Calu3 (cell line): ENCODE measurements at regions not wholly inside any gene's neighbourhood (a gene's known extent, or its start where the extent isn't known, plus 50 kb on each side); places are given as distances from the start of the nearest gene placed in this dataset.

ENCODE experiments used
- BruUV-seq: library from RNA; stranded (reverse); fragments of 400-500 nt; replicated peaks from 2 replicates; lab custom pipeline; 2021; lab: Mats Ljungman, UMichigan
- CTCF ChIA-PET: fragments of 300-600 bp; sonication (Branson Sonifier 250); formaldehyde crosslinking; loops from one replicate; lab custom pipeline; 2022; ENCODE audit warnings: antibody characterized with exemption; lab: Charles Lee
- DNase-seq: peaks from one replicate; pipeline ENCODE4 v3.0.0; 2022
- H3K27ac Mint-ChIP-seq: one replicate; pipeline ENCODE4 v1.8.0; 2022; ENCODE audit warnings: mixed read lengths; ENCODE audit not compliant: unreplicated experiment
- H3K27me3 Mint-ChIP-seq: one replicate; pipeline ENCODE4 v1.8.0; 2022; ENCODE audit warnings: mixed read lengths; ENCODE audit not compliant: unreplicated experiment
- H3K36me3 Mint-ChIP-seq: one replicate; pipeline ENCODE4 v1.8.0; 2022; ENCODE audit warnings: mild to moderate bottlenecking, moderate library complexity, mixed read lengths; ENCODE audit not compliant: insufficient read depth, unreplicated experiment
- H3K4me1 Mint-ChIP-seq: one replicate; pipeline ENCODE4 v1.8.0; 2022; ENCODE audit warnings: mild to moderate bottlenecking, low read depth, mixed read lengths; ENCODE audit not compliant: unreplicated experiment
- H3K4me3 Mint-ChIP-seq: one replicate; pipeline ENCODE4 v1.8.0; 2022; ENCODE audit warnings: mild to moderate bottlenecking, low read depth, moderate library complexity, mixed read lengths; ENCODE audit not compliant: unreplicated experiment
- H3K9me3 Mint-ChIP-seq: one replicate; pipeline ENCODE4 v1.8.0; 2022; ENCODE audit warnings: low read depth, mixed read lengths; ENCODE audit not compliant: unreplicated experiment
- intact Hi-C: fragments of 100-400 bp; cut with micrococcal nuclease; formaldehyde crosslinking; loops from one replicate; pipeline ENCODE4 v1.10.0; 2022; ENCODE audit not compliant: unreplicated experiment
- TF ChIP-seq, protein P1 (sequence below): fragments of 200-600 bp; IDR thresholded peaks from one replicate; pipeline ENCODE4 v1.8.0; 2022; ENCODE audit warnings: antibody characterized with exemption; ENCODE audit not compliant: unreplicated experiment

DNA sequence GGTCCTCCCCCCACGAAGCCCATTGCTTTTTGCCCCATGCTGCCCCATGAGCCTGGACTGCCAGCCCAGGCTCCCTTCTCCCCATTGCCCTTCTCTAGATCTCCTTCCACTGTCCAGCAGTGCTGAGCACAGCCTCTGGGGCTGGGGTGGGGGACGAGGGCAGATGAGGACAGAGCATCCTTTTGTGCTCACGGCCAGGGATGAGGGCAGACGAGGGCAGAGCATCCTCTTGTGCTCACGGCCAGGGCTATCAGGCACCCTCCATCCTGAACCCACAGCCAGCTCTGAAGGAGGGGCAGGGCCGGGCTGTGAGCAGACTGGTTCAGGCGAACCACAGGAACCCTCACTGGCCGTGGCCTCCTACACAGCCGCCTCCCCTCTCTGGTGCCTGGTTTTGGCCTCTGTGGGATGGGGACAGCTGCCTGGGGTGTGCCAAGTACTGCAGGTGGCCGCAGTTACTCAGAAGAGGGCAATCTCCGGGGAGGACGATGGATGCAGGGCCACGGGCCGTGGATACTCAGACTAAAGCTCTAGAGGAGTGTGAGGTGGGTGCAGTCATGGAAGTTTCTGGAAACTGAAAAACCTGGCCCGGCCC, 1258.8 kb downstream of the BRD1 start:
- intact Hi-C loops = no loop called here
- BruUV-seq = no TSS peak
- TF ChIP-seq, protein P1, sequence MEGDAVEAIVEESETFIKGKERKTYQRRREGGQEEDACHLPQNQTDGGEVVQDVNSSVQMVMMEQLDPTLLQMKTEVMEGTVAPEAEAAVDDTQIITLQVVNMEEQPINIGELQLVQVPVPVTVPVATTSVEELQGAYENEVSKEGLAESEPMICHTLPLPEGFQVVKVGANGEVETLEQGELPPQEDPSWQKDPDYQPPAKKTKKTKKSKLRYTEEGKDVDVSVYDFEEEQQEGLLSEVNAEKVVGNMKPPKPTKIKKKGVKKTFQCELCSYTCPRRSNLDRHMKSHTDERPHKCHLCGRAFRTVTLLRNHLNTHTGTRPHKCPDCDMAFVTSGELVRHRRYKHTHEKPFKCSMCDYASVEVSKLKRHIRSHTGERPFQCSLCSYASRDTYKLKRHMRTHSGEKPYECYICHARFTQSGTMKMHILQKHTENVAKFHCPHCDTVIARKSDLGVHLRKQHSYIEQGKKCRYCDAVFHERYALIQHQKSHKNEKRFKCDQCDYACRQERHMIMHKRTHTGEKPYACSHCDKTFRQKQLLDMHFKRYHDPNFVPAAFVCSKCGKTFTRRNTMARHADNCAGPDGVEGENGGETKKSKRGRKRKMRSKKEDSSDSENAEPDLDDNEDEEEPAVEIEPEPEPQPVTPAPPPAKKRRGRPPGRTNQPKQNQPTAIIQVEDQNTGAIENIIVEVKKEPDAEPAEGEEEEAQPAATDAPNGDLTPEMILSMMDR = no peak

DNA sequence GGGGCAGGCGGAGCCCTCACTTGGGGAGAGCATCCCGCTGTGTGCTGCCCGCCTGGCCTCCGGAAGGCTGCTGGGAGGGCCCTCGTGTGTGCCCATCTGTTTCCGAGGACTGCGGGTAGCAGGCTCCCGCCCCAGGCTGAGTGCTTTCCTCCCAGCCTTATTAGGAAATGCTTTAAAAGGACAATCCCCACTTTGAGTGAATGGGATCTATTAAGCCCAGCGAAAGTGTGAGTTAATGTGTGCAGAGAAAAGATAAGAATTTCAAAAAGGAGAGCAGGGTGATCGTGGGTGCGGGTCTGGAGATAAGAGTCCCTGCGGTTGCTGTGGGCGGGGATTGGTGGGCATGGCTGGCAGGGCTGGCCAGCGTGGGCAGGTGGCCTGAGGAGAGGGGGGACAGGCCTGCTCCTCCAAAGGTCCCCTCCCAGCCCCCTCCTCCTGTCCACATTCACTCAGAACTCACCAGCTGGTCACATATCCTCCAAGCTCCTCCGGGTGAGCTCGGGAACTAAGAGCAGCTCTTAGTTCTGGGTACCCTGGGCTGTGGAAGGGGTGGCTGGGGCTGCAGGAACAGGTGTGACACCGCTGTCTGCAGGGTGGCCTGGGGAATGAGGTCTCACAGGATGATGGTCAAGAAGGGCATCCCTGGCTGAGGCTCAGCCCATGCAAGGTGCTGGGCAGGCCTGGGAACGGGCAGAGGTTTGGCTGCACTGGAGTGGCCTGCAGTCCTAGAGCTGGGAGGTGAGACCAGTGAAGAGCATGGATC, 1260.3 kb downstream of the BRD1 start:
- no peak for DNase-seq
- H3K36me3 Mint-ChIP-seq = no peaks in the 10 kb centered on the region
- CTCF ChIA-PET = no interaction called here
- no peak overlapping the region for H3K4me3 Mint-ChIP-seq
- no peak overlapping the region for H3K27ac Mint-ChIP-seq
- peaks cover 17% of the 10 kb centered on the region for H3K9me3 Mint-ChIP-seq
- no TSS peak for BruUV-seq
- no peaks in the 10 kb centered on the region for H3K4me1 Mint-ChIP-seq
- TF ChIP-seq, protein P1 = no peak
- no peaks in the 10 kb centered on the region for H3K27me3 Mint-ChIP-seq
- intact Hi-C loops = no loop called here

More for the DNA sequence above, 1258.8 kb downstream of the BRD1 start:
- Mint-ChIP-seq H3K9me3 (peaks cover 15% of the 10 kb centered on the region), H3K27me3 (no peaks in the 10 kb centered on the region), H3K36me3 (no peaks in the 10 kb centered on the region), H3K4me1 (no peaks in the 10 kb centered on the region), H3K4me3 (no peak overlapping the region), H3K27ac (no peak overlapping the region)
- CTCF ChIA-PET = no interaction called here
- DNase-seq = no peak

DNA sequence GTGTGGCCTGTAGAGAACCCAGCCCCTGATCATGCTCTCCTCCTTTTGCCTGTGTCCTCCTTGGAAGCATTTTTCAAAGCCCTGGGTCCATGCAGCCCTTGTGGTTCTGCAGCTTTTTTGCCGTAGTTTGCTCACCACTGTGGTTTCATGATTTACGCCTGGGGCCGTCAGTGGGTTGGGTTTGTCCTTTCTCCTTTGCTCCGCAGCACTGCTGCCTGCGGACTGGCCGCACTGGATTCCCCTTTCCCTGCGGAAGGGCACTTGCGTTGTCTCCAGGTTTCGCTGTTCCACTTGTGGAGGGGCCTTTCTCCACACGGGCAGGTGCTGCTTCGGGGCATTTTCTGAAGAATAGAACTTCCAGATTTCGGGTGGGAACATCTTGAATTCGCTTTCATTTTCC, 1260.9 kb downstream of the BRD1 start:
- CTCF ChIA-PET = no interaction called here
- TF ChIP-seq, protein P1 = no peak
- no peaks in the 10 kb centered on the region for H3K4me1 Mint-ChIP-seq
- BruUV-seq = no TSS peak
- no peaks in the 10 kb centered on the region for H3K27me3 Mint-ChIP-seq
- DNase-seq = no peak
- intact Hi-C loops = no loop called here
- peaks cover 16% of the 10 kb centered on the region for H3K9me3 Mint-ChIP-seq
- no peak overlapping the region for H3K27ac Mint-ChIP-seq
- H3K4me3 Mint-ChIP-seq = no peak overlapping the region
- no peaks in the 10 kb centered on the region for H3K36me3 Mint-ChIP-seq

DNA sequence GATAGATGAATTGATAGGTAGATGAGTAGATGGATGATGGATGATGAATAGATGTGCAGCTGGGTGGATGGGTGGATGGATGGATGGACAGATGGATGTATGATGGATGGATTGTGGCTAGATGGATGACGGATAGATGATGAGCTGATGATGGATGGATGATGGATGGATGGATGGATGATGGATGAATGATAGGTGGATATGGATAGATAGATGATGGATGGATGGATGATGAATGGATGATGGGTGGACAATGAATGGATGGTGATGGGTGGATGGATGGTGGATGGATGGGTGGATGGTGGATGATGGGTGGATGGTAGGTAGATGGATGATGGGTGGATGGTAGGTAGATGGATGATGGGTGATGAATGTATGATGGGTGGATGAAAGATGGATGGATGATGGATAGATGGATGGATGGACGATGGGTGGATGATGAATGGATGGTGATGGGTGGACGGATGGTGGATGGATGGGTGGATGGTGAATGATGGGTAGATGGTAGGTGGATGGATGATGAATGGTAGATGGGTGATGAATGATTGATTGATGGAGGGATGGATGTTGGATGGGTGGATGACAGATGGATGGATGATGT, 1261.7 kb downstream of the BRD1 start:
- TF ChIP-seq, protein P1 = no peak
- Mint-ChIP-seq H3K36me3 (peaks cover 5% of the 10 kb centered on the region), H3K4me3 (no peak overlapping the region), H3K27ac (no peak overlapping the region), H3K27me3 (no peaks in the 10 kb centered on the region), H3K4me1 (no peaks in the 10 kb centered on the region), H3K9me3 (peaks cover 16% of the 10 kb centered on the region)
- DNase-seq = no peak
- CTCF ChIA-PET = no interaction called here
- intact Hi-C loops = no loop called here
- no TSS peak for BruUV-seq
